NCI-H2227 treated with DMSO at 0.1 percent for 48 hours (cell line): ENCODE measurements at regions not wholly inside any gene's neighbourhood (a gene's known extent, or its start where the extent isn't known, plus 50 kb on each side); places are given as distances from the start of the nearest gene placed in this dataset.
"Not testable (repeated sequence)": the region's sequence is repeated elsewhere in the genome, so short reads cannot be mapped to it uniquely, and the experiment has no call there.

ENCODE experiments used
- DNase-seq: peaks from one replicate; lab custom pipeline; 2025; lab: John Stamatoyannopoulos, UW

DNA sequence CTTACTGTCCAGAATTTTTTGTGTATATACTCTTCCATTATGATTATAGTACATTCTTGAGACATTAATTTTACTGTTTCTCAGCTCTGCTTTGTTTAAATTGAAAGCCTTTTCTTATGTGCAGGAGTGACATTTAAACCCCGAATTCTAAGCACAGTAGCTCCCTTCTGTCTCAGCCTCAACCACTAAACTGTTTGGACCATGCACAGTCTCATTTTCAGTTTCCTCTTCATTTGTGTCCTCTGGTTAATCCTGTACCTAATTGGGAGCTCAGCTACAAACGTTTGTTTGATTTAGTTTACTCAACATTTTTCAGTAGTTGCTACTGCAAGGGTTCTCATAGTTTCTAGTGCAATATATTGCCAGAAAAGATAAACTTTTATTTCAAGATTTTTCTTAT lies 206.3 kb downstream of the SLITRK5 start:
- DNase-seq: no peak

DNA sequence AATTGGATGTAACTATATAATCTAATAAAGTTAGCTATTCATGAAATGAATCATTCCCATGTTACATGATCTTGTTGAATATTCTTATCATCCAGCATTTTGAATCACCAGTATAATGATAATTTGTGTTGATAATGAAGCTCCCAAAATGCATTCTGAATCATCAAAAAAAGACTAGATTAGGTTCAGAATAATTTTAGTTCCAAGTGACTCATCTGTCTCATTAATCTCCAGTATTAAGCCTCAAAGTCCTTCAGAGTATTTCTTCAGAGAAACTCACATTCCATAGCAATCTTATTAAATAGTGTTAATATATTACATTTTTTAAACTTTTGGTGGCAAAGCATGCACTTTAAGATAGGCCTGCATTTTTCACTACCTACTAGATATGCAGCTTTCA lies 207.5 kb downstream of the SLITRK5 start:
- no peak for DNase-seq

DNA sequence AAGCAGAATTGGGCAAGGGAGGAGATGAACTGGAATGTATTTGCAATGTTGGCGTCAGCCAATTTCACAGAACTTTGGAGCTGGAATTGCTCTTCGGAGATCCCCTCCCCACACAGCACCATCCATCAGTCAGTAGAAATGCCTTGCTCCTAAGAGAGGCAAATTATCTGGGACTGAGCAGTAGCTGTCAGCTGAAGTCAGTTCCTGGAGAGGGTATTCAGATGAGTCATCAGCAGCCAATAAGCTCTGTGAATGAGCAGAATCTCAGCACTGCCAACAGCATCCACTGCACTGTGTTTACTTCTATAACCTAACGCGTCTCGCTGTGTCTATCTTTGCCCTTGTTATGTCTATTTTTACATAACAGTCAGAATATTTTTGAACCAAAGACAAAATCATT lies 213.7 kb downstream of the SLITRK5 start:
- peak; percentile 40 for DNase-seq

DNA sequence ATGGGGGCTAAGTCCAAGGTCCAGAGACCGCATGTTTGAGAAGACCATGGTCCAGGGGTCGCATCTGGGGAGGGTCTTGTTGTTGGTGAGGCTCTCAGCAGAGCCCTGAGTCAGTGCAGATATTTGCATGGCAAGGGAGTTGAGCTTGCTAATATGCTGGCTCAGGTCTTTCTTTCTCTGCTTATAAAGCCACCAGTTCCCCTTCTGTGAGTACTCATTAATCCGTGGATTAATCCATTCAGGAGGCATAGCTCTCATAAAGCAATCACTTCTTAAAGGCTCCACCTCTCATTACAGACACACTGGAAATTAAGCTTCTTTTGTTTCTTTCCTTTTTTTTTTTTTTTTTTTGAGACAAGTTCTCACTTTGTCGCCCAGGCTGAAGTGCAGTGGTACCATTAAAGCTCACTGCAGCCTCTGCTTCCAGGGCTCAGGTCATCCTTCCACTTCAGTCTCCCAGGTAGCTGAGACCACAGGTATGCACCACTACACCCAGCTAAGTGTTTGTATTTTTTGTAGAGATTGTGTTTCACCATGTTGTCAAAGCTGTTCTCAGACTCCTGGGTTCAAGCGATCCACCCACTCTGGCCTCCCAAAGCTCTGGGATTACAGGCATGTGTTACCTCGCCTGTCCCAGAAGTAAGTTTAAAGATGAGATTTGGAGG lies 216.4 kb downstream of the SLITRK5 start:
- no peak for DNase-seq

GRCh38 chr13:87889254-87889653 lies 218.1 kb downstream of the SLITRK5 start:
- no peak for DNase-seq

DNA sequence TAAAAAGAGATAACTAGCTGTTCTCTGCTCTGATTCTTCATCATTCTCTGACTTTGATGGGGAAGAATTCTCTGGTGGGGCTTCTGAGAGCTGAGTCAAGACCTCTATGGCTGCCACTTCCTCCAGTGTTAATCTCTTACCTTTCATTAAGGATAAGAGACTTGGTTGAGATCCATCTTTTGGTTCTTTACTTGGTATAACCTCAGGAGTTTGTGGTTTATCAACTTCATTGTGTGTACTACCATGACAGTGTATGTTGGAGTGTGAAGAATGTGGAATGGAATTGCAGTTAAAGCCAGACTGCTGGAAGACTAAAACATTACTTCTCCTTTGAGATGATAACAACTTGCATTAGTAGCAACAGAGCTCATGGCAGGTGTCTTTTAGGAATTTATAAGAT lies 222.0 kb downstream of the SLITRK5 start:
- DNase-seq: no peak

- DNase-seq: no peak
Observed at GRCh38 chr13:87894059-87894458, 222.9 kb downstream of the SLITRK5 start.

- no peak for DNase-seq
Observed at GRCh38 chr13:87903553-87903952, 232.4 kb downstream of the SLITRK5 start.

DNA sequence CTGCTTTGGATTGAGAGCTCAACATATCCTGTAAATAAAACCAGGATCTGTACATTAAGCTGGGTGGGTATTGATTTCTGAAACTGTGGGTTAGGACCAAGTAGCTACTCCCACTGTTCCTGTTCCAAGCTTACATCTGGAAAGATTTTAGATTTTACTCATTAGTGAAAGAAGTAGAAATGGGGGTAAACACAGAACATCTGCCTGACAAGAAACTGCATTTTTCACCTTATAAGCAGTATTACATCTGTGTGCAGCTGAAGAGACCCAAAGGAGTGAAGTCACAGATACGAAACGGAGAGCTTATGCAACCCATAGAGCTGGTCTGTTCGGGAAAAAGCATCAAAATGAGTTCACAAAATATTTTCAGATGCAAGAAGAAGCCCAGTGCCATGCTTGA lies 235.2 kb downstream of the SLITRK5 start:
- no peak for DNase-seq

DNA sequence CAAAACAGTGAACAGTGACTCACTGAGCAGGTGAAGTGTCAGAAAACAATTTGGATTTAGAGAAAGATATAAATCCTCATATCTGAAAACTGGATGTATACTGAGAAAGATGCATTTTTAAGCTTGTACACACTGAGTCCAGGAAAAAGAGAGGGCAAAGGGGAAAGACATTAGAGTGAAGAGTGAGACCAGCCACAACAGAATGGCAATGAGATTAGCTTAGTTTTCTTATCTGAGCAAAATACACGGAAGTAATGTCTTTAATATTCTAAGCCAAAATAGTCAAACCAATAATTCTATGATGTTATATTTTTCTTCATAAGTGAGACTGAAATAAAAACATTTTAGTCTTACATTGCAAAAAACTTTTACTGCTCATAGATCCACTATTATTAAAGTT lies 236.0 kb downstream of the SLITRK5 start:
- no peak for DNase-seq

DNA sequence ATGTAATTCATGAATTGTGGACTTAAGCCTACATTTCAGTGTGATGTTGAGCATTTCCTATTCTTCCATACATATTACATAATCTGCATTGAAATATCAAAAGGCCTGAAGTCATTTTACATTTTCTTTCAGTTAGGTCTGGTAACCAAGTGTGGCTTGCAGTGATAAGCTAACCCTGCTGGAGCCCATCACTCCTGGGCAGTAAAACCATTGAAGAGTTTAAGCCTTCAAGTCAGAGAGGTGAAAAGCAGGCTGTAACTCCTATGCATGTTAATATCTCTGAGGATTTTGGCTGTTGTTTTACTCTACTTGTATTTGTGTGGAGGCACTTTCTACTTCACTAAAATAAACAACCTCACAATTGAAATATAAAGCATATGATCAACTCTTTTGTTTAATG lies 248.8 kb downstream of the SLITRK5 start:
- no peak for DNase-seq

GRCh38 chr13:87923753-87924152 lies 252.6 kb downstream of the SLITRK5 start:
- no peak for DNase-seq

DNA sequence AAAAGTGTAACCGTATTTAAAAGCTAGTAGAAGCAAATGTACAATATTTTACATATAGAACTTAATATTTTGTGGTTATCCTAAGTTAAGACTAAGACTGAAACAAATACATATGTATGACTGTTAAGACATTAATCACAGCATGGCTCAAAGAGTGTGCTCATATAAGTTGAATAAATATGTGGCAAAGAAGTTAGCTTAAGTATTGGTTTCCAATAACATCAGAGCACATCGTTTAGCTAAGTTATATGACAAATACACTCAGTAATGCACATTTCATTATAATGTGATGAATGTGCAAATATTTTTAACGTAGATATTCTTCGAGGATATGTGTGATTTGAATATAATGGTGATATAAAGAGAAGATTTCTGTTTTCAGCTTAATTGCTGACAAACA lies 253.8 kb downstream of the SLITRK5 start:
- no peak for DNase-seq

DNA sequence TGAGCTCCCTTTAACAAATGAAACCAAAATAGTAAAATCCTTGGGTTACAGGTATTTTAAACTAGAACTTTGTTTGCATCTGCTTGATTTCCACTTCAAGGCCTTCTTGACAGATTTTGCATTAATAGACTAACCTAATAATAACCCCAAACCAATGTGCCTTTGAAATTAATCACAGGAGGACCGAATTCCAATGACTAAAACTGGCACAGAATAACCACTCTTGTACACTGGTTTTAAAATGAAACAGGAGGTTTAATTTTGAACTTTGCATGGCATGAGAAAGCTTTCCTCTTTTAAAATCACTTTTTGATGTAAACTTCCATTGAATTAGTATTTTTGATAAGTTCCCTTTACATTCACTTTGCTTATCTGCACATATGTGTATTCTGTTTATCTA lies 269.6 kb downstream of the SLITRK5 start:
- no peak for DNase-seq

GRCh38 chr13:87941226-87941625 lies 270.1 kb downstream of the SLITRK5 start:
- DNase-seq: no peak

DNA sequence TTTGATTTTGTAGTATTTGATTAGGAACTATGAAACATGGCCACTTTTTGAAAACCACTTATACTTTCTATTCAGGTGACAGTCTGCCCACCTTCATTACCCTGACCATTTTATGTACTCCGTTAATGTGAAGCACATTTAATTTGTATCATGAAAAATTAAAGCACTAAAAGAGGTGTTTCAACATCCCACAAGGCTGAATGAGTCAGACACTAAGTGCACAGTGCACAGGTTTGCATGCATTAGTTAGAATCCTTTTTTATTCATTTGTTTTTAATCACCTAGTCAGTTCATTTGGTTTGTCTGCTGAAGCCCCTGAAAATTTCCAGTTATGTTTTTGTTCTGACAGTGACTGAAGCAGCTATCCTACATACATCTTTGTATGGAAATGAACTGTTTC lies 271.0 kb downstream of the SLITRK5 start:
- DNase-seq: no peak

DNA sequence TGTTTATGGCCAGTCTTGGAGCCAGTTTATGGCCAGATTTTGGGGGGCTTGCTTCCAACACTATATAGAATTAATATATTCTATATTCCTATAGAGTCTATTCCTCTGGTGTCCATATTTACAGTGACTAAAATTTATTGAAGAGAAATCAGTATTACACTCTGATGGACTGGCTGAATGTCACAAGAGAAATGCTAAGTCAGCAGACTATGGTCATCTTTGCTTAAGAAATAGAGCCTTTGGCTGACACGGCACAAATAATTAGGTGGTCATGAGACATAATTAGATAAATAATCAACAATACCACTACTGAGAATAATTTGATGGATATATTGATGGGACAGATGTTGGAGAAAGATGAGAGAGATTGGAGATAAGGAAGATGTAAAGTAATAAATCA lies 272.9 kb downstream of the SLITRK5 start:
- DNase-seq: no peak

GRCh38 chr13:87952377-87952776 lies 281.2 kb downstream of the SLITRK5 start:
- DNase-seq: no peak

- DNase-seq: no peak
Observed at GRCh38 chr13:87953381-87953780, 282.2 kb downstream of the SLITRK5 start.

DNA sequence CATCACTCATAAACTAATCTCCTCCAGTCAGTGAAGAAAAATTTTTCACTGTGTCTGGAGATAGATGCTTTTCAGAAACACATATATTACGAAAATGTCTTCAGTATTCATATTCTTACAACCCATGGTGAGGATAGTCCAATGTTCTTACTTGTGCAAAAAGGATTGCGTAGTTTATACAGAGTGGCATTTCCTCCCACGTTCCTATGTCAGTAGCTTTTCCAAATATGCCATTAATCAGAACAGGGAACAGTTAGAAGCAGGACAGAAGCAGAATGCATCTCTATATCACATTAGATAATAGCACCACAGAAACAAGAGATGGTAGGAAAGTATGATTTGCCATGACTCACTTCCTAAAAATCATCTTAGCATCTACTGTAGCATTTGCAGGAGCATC lies 282.9 kb downstream of the SLITRK5 start:
- no peak for DNase-seq

GRCh38 chr13:87961546-87961945 lies 290.4 kb downstream of the SLITRK5 start:
- no peak for DNase-seq

DNA sequence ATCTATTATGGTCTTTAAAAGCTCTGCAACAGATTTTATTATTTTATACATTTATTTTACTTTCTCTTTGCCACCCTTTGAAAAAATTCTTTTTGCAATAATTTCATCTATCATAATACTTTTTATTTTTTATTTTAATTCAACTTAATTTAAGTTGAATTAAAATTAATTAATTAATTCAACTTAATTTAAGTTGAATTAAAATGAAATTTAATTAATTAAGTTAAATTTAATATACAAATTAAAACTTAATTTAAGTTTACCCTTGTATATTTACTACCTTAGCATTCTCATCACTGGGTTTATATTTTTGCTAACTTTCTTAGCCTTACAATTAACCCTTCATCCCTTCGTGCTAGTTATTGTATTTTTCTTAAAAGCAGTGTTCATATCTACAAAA lies 301.4 kb downstream of the SLITRK5 start:
- DNase-seq: no peak

- no peak for DNase-seq
Observed at GRCh38 chr13:87975035-87975434, 303.9 kb downstream of the SLITRK5 start.

DNA sequence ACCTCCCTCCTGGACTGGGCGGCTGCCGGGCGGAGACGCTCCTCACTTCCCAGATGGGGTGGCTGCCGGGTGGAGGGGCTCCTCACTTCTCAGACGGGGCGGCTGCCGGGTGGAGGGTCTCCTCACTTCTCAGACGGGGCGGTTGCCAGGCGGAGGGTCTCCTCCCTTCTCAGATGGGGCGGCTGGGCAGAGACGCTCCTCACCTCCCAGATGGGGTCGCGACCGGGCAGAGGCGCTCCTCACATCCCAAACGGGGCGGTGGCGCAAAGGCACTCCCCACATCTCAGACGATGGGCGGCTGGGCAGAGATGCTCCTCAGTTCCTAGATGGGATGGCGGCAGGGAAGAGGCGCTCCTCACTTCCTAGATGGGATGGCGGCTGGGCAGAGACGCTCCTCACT lies 305.5 kb downstream of the SLITRK5 start:
- not testable (repeated sequence) for DNase-seq

DNA sequence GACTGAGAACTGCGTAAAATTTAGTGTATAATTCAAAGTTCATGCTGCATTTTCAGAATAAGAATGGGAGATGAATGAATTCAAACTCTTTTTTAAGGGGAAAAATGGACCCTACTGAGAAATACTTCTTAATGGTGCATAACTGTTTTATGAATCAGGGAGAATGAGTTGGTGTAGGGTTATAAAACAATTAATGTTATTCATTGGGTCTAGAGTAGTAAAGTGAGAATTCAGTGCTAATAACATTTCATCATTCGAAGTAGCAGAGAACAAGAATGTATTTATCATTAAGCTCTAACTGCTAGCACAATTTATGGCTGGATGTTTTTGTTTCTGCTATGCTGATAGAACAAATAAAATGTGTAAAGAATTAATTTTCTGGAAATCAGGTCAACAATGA lies 310.2 kb downstream of the SLITRK5 start:
- DNase-seq: no peak
